Putamen (tissue), 1 donor: ENCODE measurements at regions not wholly inside any gene's neighbourhood (a gene's known extent, or its start where the extent isn't known, plus 50 kb on each side); places are given as distances from the start of the nearest gene placed in this dataset.
"Not testable (repeated sequence)": the region's sequence is repeated elsewhere in the genome, so short reads cannot be mapped to it uniquely, and the experiment has no call there.

Experiments used
- DNase-seq: peaks from one replicate; pipeline ENCODE4 v3.0.0-alpha.2; 2016; ENCODE audit warnings: low spot score

- DNase-seq = no peak
Observed at GRCh38 chr10:126722726-126723125, 52.2 kb upstream of the C10orf90 start.

DNA sequence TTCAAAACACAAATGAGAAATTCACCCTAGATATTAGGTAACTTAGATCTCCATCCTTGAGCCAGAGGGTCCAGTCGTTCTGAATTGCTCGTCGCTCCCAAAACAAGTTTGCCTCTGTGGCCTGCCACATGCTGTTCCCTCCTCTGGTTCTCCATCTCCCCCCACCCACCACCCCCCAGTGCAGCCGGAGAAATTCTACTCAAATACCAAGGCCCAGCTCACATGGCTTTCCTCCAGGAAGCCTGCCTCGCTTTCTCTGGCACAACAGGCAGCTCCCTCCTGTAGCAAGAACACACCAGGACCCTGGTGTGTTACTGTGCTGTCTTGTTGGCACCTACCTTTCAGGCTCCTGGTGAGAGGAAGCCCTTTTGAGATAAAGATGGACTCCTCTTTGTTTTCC, 52.7 kb upstream of the C10orf90 start:
- DNase-seq = no peak

DNA sequence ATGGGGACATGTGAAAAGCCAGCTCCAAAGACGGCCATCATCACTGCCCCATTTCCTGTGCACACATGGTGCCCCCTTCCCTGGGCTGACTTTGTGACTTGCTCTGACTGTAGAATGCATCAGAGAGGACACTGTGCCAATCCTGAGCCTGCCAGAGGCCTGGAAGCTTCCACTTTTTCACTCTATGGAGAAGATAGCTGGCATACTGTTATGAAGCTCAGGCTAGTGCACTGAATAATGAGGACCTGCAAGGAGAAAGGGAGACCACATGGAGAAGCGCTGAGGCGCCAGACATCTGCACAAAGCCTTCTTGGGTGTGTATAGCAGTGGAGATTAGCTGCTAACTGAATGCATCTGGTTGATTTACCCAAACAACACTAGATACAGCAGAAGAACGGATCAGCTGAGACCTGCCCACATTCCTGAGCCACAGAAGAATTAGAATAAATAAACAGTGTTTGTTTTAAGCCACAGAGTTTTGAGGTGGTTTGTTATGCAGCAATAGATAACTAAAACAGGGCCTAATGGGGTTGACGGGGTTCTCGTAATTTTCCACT, 58.9 kb upstream of the C10orf90 start:
- DNase-seq = no peak

- no peak for DNase-seq
Observed at GRCh38 chr10:126730856-126731609, 60.5 kb upstream of the C10orf90 start.

DNA sequence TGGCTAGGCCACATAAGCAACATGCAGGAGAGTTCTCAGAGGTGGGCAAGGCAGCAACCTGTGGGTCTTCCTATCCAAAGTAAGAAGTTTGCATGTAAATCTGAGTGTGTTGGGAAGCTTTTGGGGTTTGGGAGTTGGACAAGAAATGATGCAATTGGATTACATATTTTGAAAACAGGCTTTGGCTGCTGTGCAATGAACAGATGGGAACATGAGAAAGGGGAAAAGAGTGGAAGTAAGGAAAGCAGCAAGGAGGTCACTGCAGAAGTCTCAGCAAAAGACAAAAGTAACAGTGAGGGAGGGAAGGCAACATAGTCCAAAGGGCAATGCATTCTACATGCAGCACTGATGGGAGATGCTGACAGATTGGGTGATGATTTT, 61.1 kb upstream of the C10orf90 start:
- no peak for DNase-seq

DNA sequence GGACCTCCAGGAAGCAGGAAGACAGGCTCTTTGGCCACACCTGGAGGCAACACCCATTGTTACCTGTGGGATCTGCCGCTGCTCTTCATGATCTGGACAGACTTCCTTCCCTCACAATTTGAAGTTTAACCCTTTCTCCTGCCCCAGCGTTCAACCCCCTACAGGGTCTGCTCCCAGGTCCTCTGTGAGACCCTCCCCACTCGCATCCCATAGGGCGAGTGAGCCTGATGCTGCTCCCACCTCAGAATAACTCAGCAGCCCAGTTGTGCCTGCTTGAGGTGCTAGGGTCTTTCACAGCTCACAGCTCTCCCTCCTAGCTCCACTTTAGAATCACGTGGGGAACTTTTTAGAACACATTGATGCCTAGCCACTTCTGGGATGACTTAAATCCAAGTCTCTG, 61.8 kb upstream of the C10orf90 start:
- DNase-seq = no peak

GRCh38 chr10:126732868-126733267, 62.4 kb upstream of the C10orf90 start:
- no peak for DNase-seq

DNA sequence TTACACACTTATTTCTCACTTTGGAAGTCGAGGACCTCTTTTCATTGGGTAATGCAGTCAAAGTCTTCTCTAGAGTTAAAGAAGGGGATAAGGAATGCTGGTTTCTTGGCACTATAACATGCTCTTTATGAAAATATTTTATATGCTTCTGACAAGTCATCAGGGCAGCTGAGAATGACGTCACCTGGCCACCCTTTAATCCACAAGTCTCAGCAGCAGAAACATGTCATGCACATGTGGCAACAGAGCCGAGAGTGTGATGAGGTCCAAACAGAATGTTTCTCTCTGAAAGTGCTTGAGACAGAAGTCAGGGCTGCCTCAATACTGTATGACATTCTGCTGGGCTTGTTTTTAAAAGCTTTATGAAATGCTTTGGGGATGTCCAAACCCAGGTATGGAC, 63.5 kb upstream of the C10orf90 start:
- DNase-seq = no peak

DNA sequence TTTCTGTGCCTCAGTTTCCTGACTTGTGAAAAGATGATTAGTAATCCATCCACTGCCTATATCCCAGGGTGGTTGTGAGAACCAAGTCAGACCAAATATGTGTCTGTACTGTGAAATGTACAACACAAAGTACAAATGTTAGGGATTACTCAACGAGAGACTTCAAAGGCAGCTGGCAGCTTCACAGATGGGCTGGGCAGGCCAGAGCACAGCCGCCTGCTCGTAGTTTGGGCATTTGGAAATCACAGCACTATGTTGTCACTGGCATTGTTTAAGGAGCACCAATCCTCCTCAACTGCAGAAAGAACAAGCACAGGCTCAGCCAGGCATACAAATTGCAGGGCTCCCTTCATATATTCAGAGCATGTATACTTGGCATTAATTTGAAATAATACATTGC, 64.5 kb upstream of the C10orf90 start:
- peak; percentile 18 for DNase-seq

DNA sequence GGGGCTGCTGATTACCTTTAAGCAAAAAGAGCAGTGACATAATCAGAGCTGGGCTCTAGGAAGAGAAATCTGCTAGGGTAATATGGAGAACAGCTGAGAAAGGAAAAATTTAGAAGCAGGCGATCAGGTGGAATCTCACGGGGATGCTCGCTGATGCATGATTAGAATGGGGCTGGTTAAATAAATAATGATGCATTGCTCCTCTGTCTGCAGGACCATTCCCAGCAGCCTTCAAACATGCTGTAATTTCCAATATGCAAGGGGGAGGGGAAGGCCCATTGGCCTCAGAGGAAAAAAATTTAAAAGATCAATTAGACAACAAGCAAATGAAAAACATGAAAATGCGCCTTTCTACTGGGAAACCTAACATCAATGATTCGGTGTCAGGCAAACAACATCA, 65.6 kb upstream of the C10orf90 start:
- no peak for DNase-seq

DNA sequence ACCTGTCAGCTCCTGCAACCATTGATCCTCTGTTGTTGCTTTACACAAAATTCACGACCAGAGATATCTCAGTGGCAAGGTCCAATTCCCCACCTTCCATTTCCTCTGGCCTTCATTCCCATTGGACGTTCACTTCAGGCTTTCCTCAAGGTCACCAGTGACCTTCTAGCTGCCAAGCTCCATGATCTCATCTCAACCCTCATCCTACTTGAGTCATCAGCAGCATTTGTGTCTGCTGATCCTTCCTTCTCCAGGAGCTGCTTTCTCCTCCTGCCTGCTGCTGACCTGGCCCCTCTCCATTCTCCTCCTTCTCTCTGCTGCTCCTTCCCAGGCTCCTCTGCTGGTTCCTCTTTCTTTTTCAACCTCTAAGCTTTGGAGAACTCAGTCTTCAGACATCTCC, 66.2 kb upstream of the C10orf90 start:
- DNase-seq = no peak

DNA sequence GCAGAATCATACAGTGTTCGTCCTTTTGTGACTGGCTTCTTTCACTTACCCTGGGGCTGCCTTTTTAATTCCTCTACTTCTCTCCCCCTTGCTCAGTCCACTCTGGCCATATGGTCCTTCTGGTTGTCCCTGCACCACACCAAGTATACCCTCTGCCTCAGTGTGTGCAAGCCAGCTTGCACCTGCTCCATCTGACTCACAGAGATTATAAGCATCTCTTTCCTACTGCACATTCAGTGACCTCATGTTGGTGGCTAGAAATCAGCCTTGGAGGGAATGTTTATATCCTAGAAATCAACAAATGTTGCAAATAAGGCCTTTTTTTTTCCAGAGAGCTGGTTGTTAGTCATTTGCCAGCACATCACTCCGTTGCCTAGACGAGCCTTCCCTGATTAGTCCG, 67.5 kb upstream of the C10orf90 start:
- no peak for DNase-seq

DNA sequence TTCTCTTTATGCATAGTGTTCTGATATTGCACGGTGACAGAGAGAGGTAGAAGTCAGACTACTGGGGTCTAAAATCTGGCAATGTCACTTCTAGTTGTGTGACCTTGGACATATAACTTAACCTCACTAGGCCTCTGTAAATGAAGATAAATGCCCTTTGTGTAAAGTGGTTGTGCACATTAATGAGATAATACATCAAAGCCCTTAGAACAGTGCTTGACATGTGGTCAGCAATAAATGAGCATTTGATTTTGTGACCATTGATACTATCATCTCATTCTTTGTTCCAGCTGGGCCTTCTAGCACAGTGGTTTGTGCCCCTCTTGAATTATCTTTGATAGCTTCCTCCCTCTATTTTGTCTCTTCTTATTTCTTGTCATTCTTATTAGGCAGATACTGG, 74.1 kb upstream of the C10orf90 start:
- DNase-seq = no peak

- peak; percentile 85 for DNase-seq
Observed at GRCh38 chr10:126749015-126749655, 78.6 kb upstream of the C10orf90 start.

GRCh38 chr10:126754966-126755365, 84.5 kb upstream of the C10orf90 start:
- no peak for DNase-seq

- no peak for DNase-seq
Observed at GRCh38 chr10:126758867-126759266, 88.4 kb upstream of the C10orf90 start.

GRCh38 chr10:126759531-126759930, 89.0 kb upstream of the C10orf90 start:
- no peak for DNase-seq

DNA sequence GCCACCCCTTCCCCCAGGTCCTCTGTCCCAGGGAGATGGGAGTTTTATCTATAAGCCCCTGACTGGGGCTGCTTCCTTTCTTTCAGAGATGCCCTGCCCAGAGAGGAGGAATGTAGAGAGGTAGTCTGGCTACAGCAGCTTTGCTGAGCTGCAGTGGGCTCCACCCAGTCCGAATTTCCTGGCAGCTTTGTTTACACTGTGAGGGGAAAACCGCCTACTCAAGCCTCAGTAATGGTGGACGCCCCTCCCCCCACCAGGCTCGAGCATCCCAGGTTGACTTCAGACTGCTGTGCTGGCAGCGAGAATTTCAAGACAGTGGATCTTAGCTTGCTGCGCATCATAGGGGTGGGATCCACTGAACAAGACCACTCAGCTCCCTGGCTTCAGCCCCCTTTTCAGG, 96.2 kb upstream of the C10orf90 start:
- not testable (repeated sequence) for DNase-seq

DNA sequence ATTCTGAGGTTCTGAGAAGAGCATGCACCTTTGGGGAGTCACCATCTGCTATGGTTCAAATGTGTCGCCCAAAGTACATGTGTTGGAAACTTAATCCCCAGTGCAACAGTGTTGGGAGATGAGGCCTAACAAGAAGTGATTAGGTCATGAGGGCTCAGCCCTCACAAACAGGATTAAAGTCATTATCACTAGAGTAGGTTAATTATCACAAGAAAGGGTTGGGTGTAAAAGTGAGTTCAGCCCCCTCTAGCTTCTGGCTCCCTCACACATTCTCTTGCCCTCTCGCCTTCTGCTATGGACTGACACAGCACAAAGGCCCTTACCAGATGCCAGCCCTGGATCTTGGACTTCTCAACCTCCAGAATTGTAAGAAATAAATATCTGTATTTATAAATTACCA, 100.3 kb upstream of the C10orf90 start:
- DNase-seq = no peak

GRCh38 chr10:126776168-126776567, 105.7 kb upstream of the C10orf90 start:
- no peak for DNase-seq

- no peak for DNase-seq
Observed at GRCh38 chr10:126777714-126778113, 107.2 kb upstream of the C10orf90 start.

DNA sequence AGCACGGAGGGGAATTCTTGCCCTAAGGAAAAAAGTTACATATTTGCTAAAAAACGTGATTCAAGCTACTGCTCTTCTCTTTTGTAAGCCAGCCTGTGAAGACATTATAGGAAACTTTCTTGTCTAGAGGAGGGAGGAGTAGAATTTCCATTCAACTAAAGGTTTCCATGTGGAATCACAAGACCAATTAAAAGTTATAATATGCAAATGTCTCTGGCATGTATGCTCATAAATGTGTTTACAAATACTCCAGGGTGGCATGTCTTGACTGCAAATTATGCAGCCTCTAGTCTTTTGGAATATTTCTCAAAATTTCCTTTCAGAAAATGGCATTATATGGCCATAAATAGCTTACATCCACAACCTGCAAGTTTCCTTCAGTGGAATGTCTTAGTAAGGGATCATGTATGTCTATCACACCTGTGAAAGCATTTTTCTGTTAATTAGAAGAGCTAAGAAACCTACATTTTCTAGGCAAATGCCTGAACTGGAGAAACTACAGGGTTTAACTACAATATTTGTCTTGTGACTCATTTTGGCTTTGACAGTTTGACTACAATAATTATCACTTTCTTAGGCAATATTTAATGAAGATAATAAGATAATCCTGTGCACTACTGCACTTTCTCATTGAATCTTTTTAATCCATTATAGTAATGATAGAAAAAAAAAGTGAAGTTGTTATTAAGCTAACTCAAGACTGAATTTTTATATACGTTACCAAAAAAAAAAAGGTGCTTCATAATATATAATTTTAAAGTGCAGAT, 111.1 kb upstream of the C10orf90 start:
- no peak for DNase-seq
